ENCODE measurements at regions not wholly inside any gene's neighbourhood (a gene's known extent, or its start where the extent isn't known, plus 50 kb on each side); places are given as distances from the start of the nearest gene placed in this dataset.

- TF ChIP-seq CTCF (IDR thresholded peaks at IDR 0.05) (no peak), POLR2A (IDR thresholded peaks at IDR 0.05) (no peak)
These were observed 203.4 kb downstream of the UBE3A start for GRCh38 chr15:25235391-25235790.

Data from right lobe of liver (tissue), 4 donors.